WERI-Rb-1 (cell line): ENCODE measurements at regions not wholly inside any gene's neighbourhood (a gene's known extent, or its start where the extent isn't known, plus 50 kb on each side); places are given as distances from the start of the nearest gene placed in this dataset.

Experiments
- DNase-seq: peaks from one replicate; pipeline ENCODE4 v3.0.0-alpha.2; 2020
- H3K27ac ChIP-seq: fragments of 250-450 bp; sonication (Bioruptor Pico); 2 replicates; pipeline ENCODE4 v1.5.1; 2020; ENCODE audit warnings: mild to moderate bottlenecking, moderate library complexity
- H3K27me3 ChIP-seq: fragments of 250-450 bp; sonication (Bioruptor Pico); 2 replicates; pipeline ENCODE4 v1.5.1; 2021; ENCODE audit warnings: mild to moderate bottlenecking, low read depth, moderate library complexity; ENCODE audit not compliant: insufficient read depth, severe bottlenecking
- H3K36me3 ChIP-seq: fragments of 250-450 bp; sonication (Bioruptor Pico); 2 replicates; pipeline ENCODE4 v1.5.1; 2020; ENCODE audit warnings: mild to moderate bottlenecking, moderate library complexity
- H3K4me3 ChIP-seq: 2 replicates; pipeline ENCODE4 v1.5.1; 2011; ENCODE audit warnings: low read depth, mild to moderate bottlenecking, control low read depth, low read length
- H3K9me3 ChIP-seq: fragments of 250-450 bp; sonication (Bioruptor Pico); 2 replicates; pipeline ENCODE4 v1.5.1; 2021; ENCODE audit warnings: mild to moderate bottlenecking, moderate library complexity; ENCODE audit not compliant: severe bottlenecking
- CTCF ChIP-seq: IDR thresholded peaks from 2 replicates; pipeline ENCODE4 v1.5.1; 2011; ENCODE audit warnings: low read depth, mild to moderate bottlenecking, control low read depth, inconsistent platforms, low read length

- DNase-seq: no peak
- no peaks in the 10 kb centered on the region for H3K27me3 ChIP-seq
- no peak for TF ChIP-seq CTCF
- H3K4me3 ChIP-seq: no peak overlapping the region
- H3K36me3 ChIP-seq: no peaks in the 10 kb centered on the region
- no peak overlapping the region for H3K27ac ChIP-seq
- peaks cover 9% of the 10 kb centered on the region for H3K9me3 ChIP-seq
Measured at GRCh38 chr12:75564852-75565251, 53.4 kb upstream of the KRR1 start.

GRCh38 chr12:75564398-75564797, 53.0 kb upstream of the KRR1 start:
- no peaks in the 10 kb centered on the region for H3K36me3 ChIP-seq
- no peak for DNase-seq
- H3K27me3 ChIP-seq: no peaks in the 10 kb centered on the region
- no peak overlapping the region for H3K27ac ChIP-seq
- TF ChIP-seq CTCF: no peak
- H3K4me3 ChIP-seq: no peak overlapping the region
- peaks cover 9% of the 10 kb centered on the region for H3K9me3 ChIP-seq

- Histone ChIP-seq H3K4me3 (no peak overlapping the region), H3K27ac (no peak overlapping the region), H3K36me3 (no peaks in the 10 kb centered on the region), H3K27me3 (no peaks in the 10 kb centered on the region), H3K9me3 (peaks cover 9% of the 10 kb centered on the region)
- no peak for DNase-seq
- TF ChIP-seq CTCF: no peak
Measured at GRCh38 chr12:75563351-75563750, 51.9 kb upstream of the KRR1 start.

GRCh38 chr12:75561921-75562320, 50.5 kb upstream of the KRR1 start:
- no peak for TF ChIP-seq CTCF
- no peak overlapping the region for H3K27ac ChIP-seq

More at GRCh38 chr12:75561921-75562320, 50.5 kb upstream of the KRR1 start:
- Histone ChIP-seq H3K27me3 (no peaks in the 10 kb centered on the region), H3K36me3 (no peaks in the 10 kb centered on the region), H3K4me3 (no peak overlapping the region), H3K9me3 (peaks cover 9% of the 10 kb centered on the region)
- DNase-seq: no peak
